Keratinocyte (primary cell): ENCODE measurements at regions not wholly inside any gene's neighbourhood (a gene's known extent, or its start where the extent isn't known, plus 50 kb on each side); places are given as distances from the start of the nearest gene placed in this dataset.
"Not testable (repeated sequence)": the region's sequence is repeated elsewhere in the genome, so short reads cannot be mapped to it uniquely, and the experiment has no call there.

Experiments
- DNase-seq: peaks from one replicate; pipeline ENCODE4 v3.0.0-alpha.2; 2011; ENCODE audit warnings: low read depth, missing footprints, low spot score
- FAIRE-seq: peaks from 2 replicates; lab custom pipeline; 2011; peaks lifted over from hg19 to GRCh38; lab: Jason Lieb, UNC
- H2AFZ ChIP-seq: 2 replicates; pipeline ENCODE4 v1.6.0; 2012; ENCODE audit warnings: low read length, control low read depth, inconsistent platforms; ENCODE audit not compliant: control insufficient read depth
- H3K27ac ChIP-seq: 2 replicates; pipeline ENCODE4 v1.5.1; 2011; ENCODE audit warnings: low read length; ENCODE audit not compliant: control insufficient read depth, insufficient read depth
- H3K27me3 ChIP-seq: 3 replicates; pipeline ENCODE4 v1.6.0; 2011; ENCODE audit warnings: low read length; ENCODE audit not compliant: control insufficient read depth, insufficient read depth; ENCODE audit errors: extremely low read depth
- H3K36me3 ChIP-seq, 2 experiments: 2 replicates in 1 of 2; 3 replicates in 1 of 2; pipeline ENCODE4 v1.5.1; 2011; ENCODE audit warnings: low read length in 2 of 2, mild to moderate bottlenecking in 1 of 2; ENCODE audit not compliant: control insufficient read depth in 2 of 2, insufficient read depth in 2 of 2; ENCODE audit errors: extremely low read depth in 1 of 2
- H3K4me1 ChIP-seq: 3 replicates; pipeline ENCODE4 v1.5.1; 2011; ENCODE audit warnings: low read length; ENCODE audit not compliant: control insufficient read depth, insufficient read depth; ENCODE audit errors: extremely low read depth
- H3K4me2 ChIP-seq: 3 replicates; pipeline ENCODE4 v1.6.0; 2011; ENCODE audit warnings: low read depth, low read length; ENCODE audit not compliant: control insufficient read depth, insufficient read depth; ENCODE audit errors: extremely low read depth
- H3K4me3 ChIP-seq, 3 experiments: fragments of 200-600 bp in 1 of 3; sonication (generic) in 1 of 3; 2 replicates in 2 of 3; 3 replicates in 1 of 3; pipeline ENCODE4 v1.5.1; 2011 to 2016; ENCODE audit warnings: low read length in 3 of 3, mild to moderate bottlenecking in 3 of 3, control low read depth in 2 of 3, inconsistent platforms in 1 of 3, low read depth in 1 of 3, mixed read lengths in 1 of 3, mixed run types in 1 of 3, moderate library complexity in 1 of 3; ENCODE audit not compliant: control insufficient read depth in 2 of 3, insufficient read depth in 2 of 3; ENCODE audit errors: extremely low read depth in 1 of 3
- H3K79me2 ChIP-seq: 2 replicates; pipeline ENCODE4 v1.6.0; 2012; ENCODE audit warnings: low read length; ENCODE audit not compliant: control insufficient read depth, insufficient read depth
- H3K9ac ChIP-seq: 3 replicates; pipeline ENCODE4 v1.6.0; 2011; ENCODE audit warnings: low read length; ENCODE audit not compliant: control insufficient read depth, insufficient read depth; ENCODE audit errors: extremely low read depth
- H3K9me1 ChIP-seq: 3 replicates; pipeline ENCODE4 v1.6.0; 2011; ENCODE audit warnings: low read length; ENCODE audit not compliant: control insufficient read depth, insufficient read depth; ENCODE audit errors: extremely low read depth
- H3K9me3 ChIP-seq: 2 replicates; pipeline ENCODE4 v1.5.1; 2012; ENCODE audit warnings: low read depth, low read length; ENCODE audit not compliant: control insufficient read depth
- H4K20me1 ChIP-seq: 3 replicates; pipeline ENCODE4 v1.6.0; 2011; ENCODE audit warnings: low read length; ENCODE audit not compliant: control insufficient read depth, insufficient read depth; ENCODE audit errors: extremely low read depth
- EZH2 ChIP-seq: IDR thresholded peaks from one replicate; pipeline ENCODE4 v1.6.1; 2012; ENCODE audit warnings: inconsistent platforms, mild to moderate bottlenecking, low read length, moderate library complexity
- dilution Hi-C: fragments of 300-500 bp; cut with MboI; formaldehyde crosslinking; loops from one replicate; pipeline ENCODE4 v1.7.0; 2020; ENCODE audit warnings: low sequenced_read_pairs; ENCODE audit not compliant: extremely low pct_ligation_motif_present
- TF ChIP-seq, protein P1 (sequence below), 3 experiments: IDR thresholded peaks in 1 of 3; conservative IDR thresholded peaks in 1 of 3; optimal IDR thresholded peaks in 1 of 3; 2 replicates in 2 of 3; 3 replicates in 1 of 3; pipeline versions ENCODE3 to v1.5.1; 2011; ENCODE audit warnings: low read length in 3 of 3, mild to moderate bottlenecking in 3 of 3, moderate library complexity in 2 of 3, control low read depth in 1 of 3, inconsistent platforms in 1 of 3; ENCODE audit not compliant: insufficient read depth in 2 of 3; ENCODE audit errors: extremely low read depth in 1 of 3

DNA sequence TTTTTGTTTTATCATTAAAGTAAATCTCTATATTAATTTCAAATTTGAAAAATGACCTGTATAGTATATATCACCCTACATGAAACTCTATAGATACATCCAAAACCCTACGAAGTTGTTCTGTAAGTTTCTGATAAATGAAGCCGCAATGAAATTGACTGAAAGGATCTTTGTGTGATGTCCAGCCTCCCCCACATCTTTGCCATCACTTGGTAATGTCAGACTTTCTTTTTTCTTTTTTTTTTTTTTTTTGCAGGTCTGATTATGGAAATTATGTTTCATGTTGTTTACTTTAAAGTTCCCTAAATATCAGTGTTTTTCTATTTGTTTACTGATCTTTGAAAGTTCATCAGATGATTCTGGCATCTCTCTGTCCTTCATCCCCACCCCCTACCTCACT is 155.6 kb upstream of the CDH4 start:
- no peak for FAIRE-seq
- dilution Hi-C loops, result no loop called here
- H3K9me3 ChIP-seq, result peaks cover 2% of the 10 kb centered on the region

DNA sequence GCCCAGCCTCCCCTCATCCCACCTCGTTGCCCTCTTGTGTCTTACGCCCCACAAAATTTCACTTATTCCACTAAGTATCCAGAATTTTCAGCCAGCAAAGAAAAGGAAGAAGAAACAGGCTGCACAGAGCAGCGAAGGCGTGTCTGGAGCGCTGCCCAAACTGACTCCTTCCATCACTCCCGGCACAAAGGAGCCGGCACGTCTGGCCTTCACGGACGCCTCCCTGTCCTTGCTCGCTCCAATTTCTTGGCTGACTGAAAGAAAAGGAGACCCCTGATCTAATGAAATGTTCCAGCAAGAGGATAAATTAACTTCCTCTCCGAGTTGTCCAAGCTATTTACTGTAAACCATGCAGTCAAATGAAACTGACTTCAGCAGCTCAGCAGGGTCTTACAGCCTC is 152.3 kb upstream of the CDH4 start:
- FAIRE-seq, result no peak
- dilution Hi-C loops, result no loop called here

More for the DNA sequence above, 155.6 kb upstream of the CDH4 start:
- DNase-seq, result no peak
- Histone ChIP-seq H2AFZ (no peak overlapping the region), H3K4me3 (no peak overlapping the region), H3K9ac (no peak overlapping the region), H3K9me1 (no peaks in the 10 kb centered on the region), H3K27me3 (peaks cover 23% of the 10 kb centered on the region), H3K36me3 (no peaks in the 10 kb centered on the region), H3K79me2 (no peaks in the 10 kb centered on the region), H4K20me1 (no peaks in the 10 kb centered on the region), H3K27ac (no peak overlapping the region), H3K4me1 (no peaks in the 10 kb centered on the region), H3K4me2 (no peak overlapping the region)
- TF ChIP-seq, protein P1, sequence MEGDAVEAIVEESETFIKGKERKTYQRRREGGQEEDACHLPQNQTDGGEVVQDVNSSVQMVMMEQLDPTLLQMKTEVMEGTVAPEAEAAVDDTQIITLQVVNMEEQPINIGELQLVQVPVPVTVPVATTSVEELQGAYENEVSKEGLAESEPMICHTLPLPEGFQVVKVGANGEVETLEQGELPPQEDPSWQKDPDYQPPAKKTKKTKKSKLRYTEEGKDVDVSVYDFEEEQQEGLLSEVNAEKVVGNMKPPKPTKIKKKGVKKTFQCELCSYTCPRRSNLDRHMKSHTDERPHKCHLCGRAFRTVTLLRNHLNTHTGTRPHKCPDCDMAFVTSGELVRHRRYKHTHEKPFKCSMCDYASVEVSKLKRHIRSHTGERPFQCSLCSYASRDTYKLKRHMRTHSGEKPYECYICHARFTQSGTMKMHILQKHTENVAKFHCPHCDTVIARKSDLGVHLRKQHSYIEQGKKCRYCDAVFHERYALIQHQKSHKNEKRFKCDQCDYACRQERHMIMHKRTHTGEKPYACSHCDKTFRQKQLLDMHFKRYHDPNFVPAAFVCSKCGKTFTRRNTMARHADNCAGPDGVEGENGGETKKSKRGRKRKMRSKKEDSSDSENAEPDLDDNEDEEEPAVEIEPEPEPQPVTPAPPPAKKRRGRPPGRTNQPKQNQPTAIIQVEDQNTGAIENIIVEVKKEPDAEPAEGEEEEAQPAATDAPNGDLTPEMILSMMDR (optimal IDR thresholded peaks at IDR 0.05 in 1 of 3, IDR thresholded peaks at IDR 0.05 in 1 of 3, conservative IDR thresholded peaks at IDR 0.05 in 1 of 3; ENCODE audit: extremely low read depth in 1 of 3, insufficient read depth in 2 of 3, low read length in 3 of 3), result no peak
- TF ChIP-seq EZH2, result no peak

DNA sequence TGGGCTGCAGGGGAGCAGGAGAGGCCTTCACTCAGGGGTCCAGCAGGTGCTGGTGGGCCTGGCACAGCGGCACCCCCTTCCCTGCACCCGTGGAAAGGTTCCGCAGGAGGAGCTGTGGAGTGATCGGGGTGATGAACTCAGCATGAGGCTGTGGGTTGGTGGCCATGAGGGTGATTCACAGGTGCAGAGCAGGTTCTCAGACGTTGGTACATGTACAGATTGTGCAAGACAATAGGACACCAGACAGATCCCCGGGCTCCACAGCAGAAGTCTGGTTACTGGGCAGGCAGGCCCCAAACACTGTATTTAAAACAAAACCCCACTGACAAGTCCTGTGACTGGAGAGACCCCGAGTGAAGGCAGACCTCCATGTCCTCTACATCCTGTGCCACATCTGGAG is 151.6 kb upstream of the CDH4 start:
- Histone ChIP-seq H3K27me3 (peaks cover 35% of the 10 kb centered on the region), H4K20me1 (no peaks in the 10 kb centered on the region), H3K9ac (no peak overlapping the region), H3K9me3 (no peaks in the 10 kb centered on the region), H3K27ac (no peak overlapping the region), H3K4me1 (no peaks in the 10 kb centered on the region), H2AFZ (no peak overlapping the region), H3K4me3 (no peak overlapping the region), H3K36me3 (no peaks in the 10 kb centered on the region), H3K4me2 (no peak overlapping the region), H3K9me1 (no peaks in the 10 kb centered on the region), H3K79me2 (no peaks in the 10 kb centered on the region)
- TF ChIP-seq EZH2, result no peak
- TF ChIP-seq, protein P1 (optimal IDR thresholded peaks at IDR 0.05 in 1 of 3, IDR thresholded peaks at IDR 0.05 in 1 of 3, conservative IDR thresholded peaks at IDR 0.05 in 1 of 3; ENCODE audit: extremely low read depth in 1 of 3, insufficient read depth in 2 of 3, low read length in 3 of 3), result no peak
- FAIRE-seq (no peak), DNase-seq (no peak)
- dilution Hi-C loops, result no loop called here

More for the DNA sequence above, 152.3 kb upstream of the CDH4 start:
- H2AFZ ChIP-seq, result no peak overlapping the region
- no peaks in the 10 kb centered on the region for H3K36me3 ChIP-seq
- H3K27ac ChIP-seq, result no peak overlapping the region
- H3K27me3 ChIP-seq, result peaks cover 30% of the 10 kb centered on the region
- no peak overlapping the region for H3K9ac ChIP-seq
- H3K79me2 ChIP-seq, result no peaks in the 10 kb centered on the region
- DNase-seq, result no peak
- no peaks in the 10 kb centered on the region for H3K9me3 ChIP-seq
- no peaks in the 10 kb centered on the region for H3K4me1 ChIP-seq
- no peak for TF ChIP-seq EZH2
- no peaks in the 10 kb centered on the region for H3K9me1 ChIP-seq
- no peaks in the 10 kb centered on the region for H4K20me1 ChIP-seq
- H3K4me2 ChIP-seq, result no peak overlapping the region
- H3K4me3 ChIP-seq, result no peak overlapping the region

DNA sequence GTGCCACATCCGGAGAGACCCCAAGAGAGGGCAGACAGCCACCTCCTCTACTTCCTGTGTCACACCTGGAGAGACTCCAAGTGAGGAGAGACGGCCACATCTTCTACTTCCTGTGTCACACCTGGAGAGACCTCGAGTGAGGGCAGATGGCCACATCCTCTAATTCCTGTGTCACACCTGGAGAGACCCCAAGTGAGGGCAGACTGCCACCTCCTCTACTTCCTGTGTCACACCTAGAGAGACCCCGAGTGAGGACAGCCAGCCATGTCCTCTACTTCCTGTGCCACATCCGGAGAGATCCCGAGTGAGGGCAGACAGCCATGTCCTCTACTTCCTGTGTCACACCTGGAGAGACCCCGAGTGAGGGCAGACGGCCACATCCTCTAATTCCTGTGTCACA is 150.7 kb upstream of the CDH4 start:
- H3K4me1 ChIP-seq, DNase-seq, H3K4me2 ChIP-seq, dilution Hi-C loops, H3K27ac ChIP-seq, H3K36me3 ChIP-seq, H2AFZ ChIP-seq, H3K9me3 ChIP-seq, H3K9me1 ChIP-seq, H4K20me1 ChIP-seq, H3K79me2 ChIP-seq, H3K4me3 ChIP-seq, FAIRE-seq, H3K9ac ChIP-seq: not testable (repeated sequence)
- peaks cover 43% of the 10 kb centered on the region for H3K27me3 ChIP-seq
